ENCODE measurements at regions not wholly inside any gene's neighbourhood (a gene's known extent, or its start where the extent isn't known, plus 50 kb on each side); places are given as distances from the start of the nearest gene placed in this dataset.

DNA sequence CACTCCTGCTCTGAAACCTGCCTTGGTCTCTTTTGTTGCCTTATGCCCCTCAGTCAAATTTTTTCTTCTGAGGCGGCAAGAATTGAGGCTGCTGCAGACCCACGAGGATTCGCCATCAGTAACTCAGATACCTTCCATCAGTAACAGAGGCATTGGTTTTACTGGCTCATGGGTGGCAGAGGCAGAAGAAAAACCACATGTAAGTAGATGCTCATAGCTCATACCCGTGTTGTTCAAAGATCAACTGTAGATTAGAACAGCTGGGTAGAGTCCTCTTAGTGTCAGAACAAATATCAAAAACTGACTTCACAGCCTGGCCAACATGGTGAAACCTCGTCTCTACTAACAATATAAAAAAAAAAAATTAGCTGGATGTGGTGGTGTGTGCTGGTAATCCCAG lies 598.0 kb upstream of the SOX11 start:
- TF ChIP-seq SIN3A (IDR thresholded peaks at IDR 0.05; ENCODE audit: borderline replicate concordance, insufficient read depth, low read length) (no peak), REST (IDR thresholded peaks at IDR 0.05; ENCODE audit: insufficient read depth in 1 of 2, low read depth in 2 of 2, low read length in 2 of 2) (no peak)
